GM18909 (cell line): ENCODE measurements at regions not wholly inside any gene's neighbourhood (a gene's known extent, or its start where the extent isn't known, plus 50 kb on each side); places are given as distances from the start of the nearest gene placed in this dataset.

ENCODE experiments used
- ATAC-seq: cut with Tn5 transposase; IDR thresholded peaks from one replicate; pipeline ENCODE4 v1.9.1; 2021; ENCODE audit warnings: mild to moderate bottlenecking; ENCODE audit not compliant: unreplicated experiment, poor library complexity

- no peak for ATAC-seq
Measured at GRCh38 chr14:21987937-21988336, 314.3 kb upstream of the OR4E1 start.

GRCh38 chr14:21985081-21985480 is 311.5 kb upstream of the OR4E1 start:
- ATAC-seq = no peak

- no peak for ATAC-seq
Measured at GRCh38 chr14:21978999-21979314, 305.3 kb upstream of the OR4E1 start.

GRCh38 chr14:21978184-21978998 is 304.8 kb upstream of the OR4E1 start:
- ATAC-seq = peak; percentile 55

GRCh38 chr14:21974741-21975140 is 301.1 kb upstream of the OR4E1 start:
- no peak for ATAC-seq

GRCh38 chr14:21965042-21965441 is 291.4 kb upstream of the OR4E1 start:
- no peak for ATAC-seq

GRCh38 chr14:21964180-21964579 is 290.6 kb upstream of the OR4E1 start:
- no peak for ATAC-seq

- no peak for ATAC-seq
Measured at GRCh38 chr14:21960636-21961035, 287.0 kb upstream of the OR4E1 start.

GRCh38 chr14:21941885-21942284 is 268.3 kb upstream of the OR4E1 start:
- ATAC-seq = no peak

GRCh38 chr14:21940887-21941856 is 267.6 kb upstream of the OR4E1 start:
- no peak for ATAC-seq

GRCh38 chr14:21939836-21940235 is 266.2 kb upstream of the OR4E1 start:
- no peak for ATAC-seq

- ATAC-seq = no peak
Measured at GRCh38 chr14:21937996-21938395, 264.4 kb upstream of the OR4E1 start.

- no peak for ATAC-seq
Measured at GRCh38 chr14:21933681-21934080, 260.1 kb upstream of the OR4E1 start.

- peak; percentile 93 for ATAC-seq
Measured at GRCh38 chr14:21924479-21924878, 250.9 kb upstream of the OR4E1 start.

GRCh38 chr14:21923820-21924219 is 250.2 kb upstream of the OR4E1 start:
- ATAC-seq = peak; percentile 85

GRCh38 chr14:21921453-21921852 is 247.8 kb upstream of the OR4E1 start:
- no peak for ATAC-seq

GRCh38 chr14:21917699-21918436 is 244.2 kb upstream of the OR4E1 start:
- ATAC-seq = peak; percentile 64

GRCh38 chr14:21915826-21916225 is 242.2 kb upstream of the OR4E1 start:
- no peak for ATAC-seq

- peak; percentile 83 for ATAC-seq
Measured at GRCh38 chr14:21913759-21914158, 240.1 kb upstream of the OR4E1 start.

GRCh38 chr14:21912367-21912766 is 238.7 kb upstream of the OR4E1 start:
- no peak for ATAC-seq

- no peak for ATAC-seq
Measured at GRCh38 chr14:21911877-21912276, 238.3 kb upstream of the OR4E1 start.
